ENCODE measurements at regions not wholly inside any gene's neighbourhood (a gene's known extent, or its start where the extent isn't known, plus 50 kb on each side); places are given as distances from the start of the nearest gene placed in this dataset.

- intact Hi-C loops (cut with micrococcal nuclease), result no loop called here
- ATAC-seq, result no peak
- no peak for DNase-seq
Measured at GRCh38 chr12:85657836-85658630, 178.2 kb downstream of the RASSF9 start.

- no peak for ATAC-seq
- intact Hi-C loops (cut with micrococcal nuclease), result no loop called here
- no peak for DNase-seq
Measured at GRCh38 chr12:85659754-85660530, 176.3 kb downstream of the RASSF9 start.

- no peak for DNase-seq
- intact Hi-C loops (cut with micrococcal nuclease), result no loop called here
- ATAC-seq, result no peak
Measured at GRCh38 chr12:85661461-85662206, 174.6 kb downstream of the RASSF9 start.

- ATAC-seq (no peak), DNase-seq (no peak)
- intact Hi-C loops (cut with micrococcal nuclease), result no loop called here
Measured at GRCh38 chr12:85662207-85662602, 174.0 kb downstream of the RASSF9 start.

- DNase-seq (no peak), ATAC-seq (no peak)
- intact Hi-C loops (cut with micrococcal nuclease), result no loop called here
Measured at GRCh38 chr12:85663631-85664030, 172.6 kb downstream of the RASSF9 start.

- intact Hi-C loops (cut with micrococcal nuclease), result no loop called here
- no peak for DNase-seq
Measured at GRCh38 chr12:85664429-85664828, 171.8 kb downstream of the RASSF9 start.

GRCh38 chr12:85669911-85670310 lies 166.3 kb downstream of the RASSF9 start:
- ATAC-seq, result no peak
- DNase-seq, result no peak
- intact Hi-C loops (cut with micrococcal nuclease), result no loop called here

More at GRCh38 chr12:85664429-85664828, 171.8 kb downstream of the RASSF9 start:
- no peak for ATAC-seq

GRCh38 chr12:85672436-85672835 lies 163.8 kb downstream of the RASSF9 start:
- DNase-seq (no peak), ATAC-seq (no peak)
- intact Hi-C loops (cut with micrococcal nuclease), result no loop called here

- intact Hi-C loops (cut with micrococcal nuclease), result no loop called here
- DNase-seq (no peak), ATAC-seq (no peak)
Measured at GRCh38 chr12:85673921-85674420, 162.2 kb downstream of the RASSF9 start.

GRCh38 chr12:85676816-85677749 lies 159.1 kb downstream of the RASSF9 start:
- DNase-seq, result no peak
- ATAC-seq, result no peak
- intact Hi-C loops (cut with micrococcal nuclease), result no loop called here

- intact Hi-C loops (cut with micrococcal nuclease), result no loop called here
- ATAC-seq, result no peak
- DNase-seq, result no peak
Measured at GRCh38 chr12:85679296-85679695, 156.9 kb downstream of the RASSF9 start.

- DNase-seq, result no peak
- intact Hi-C loops (cut with micrococcal nuclease), result no loop called here
- no peak for ATAC-seq
Measured at GRCh38 chr12:85680881-85681280, 155.3 kb downstream of the RASSF9 start.

- intact Hi-C loops (cut with micrococcal nuclease), result no loop called here
- ATAC-seq (no peak), DNase-seq (no peak)
Measured at GRCh38 chr12:85681333-85681732, 154.9 kb downstream of the RASSF9 start.

GRCh38 chr12:85683051-85683450 lies 153.2 kb downstream of the RASSF9 start:
- no peak for ATAC-seq
- intact Hi-C loops (cut with micrococcal nuclease), result no loop called here
- no peak for DNase-seq

GRCh38 chr12:85688837-85689236 lies 147.4 kb downstream of the RASSF9 start:
- ATAC-seq (no peak), DNase-seq (no peak)
- intact Hi-C loops (cut with micrococcal nuclease), result no loop called here

GRCh38 chr12:85690146-85690545 lies 146.1 kb downstream of the RASSF9 start:
- no peak for DNase-seq
- intact Hi-C loops (cut with micrococcal nuclease), result no loop called here
- ATAC-seq, result no peak

GRCh38 chr12:85693093-85693665 lies 143.0 kb downstream of the RASSF9 start:
- ATAC-seq, result no peak
- intact Hi-C loops (cut with micrococcal nuclease), result no loop called here
- DNase-seq, result no peak

GRCh38 chr12:85695097-85695715 lies 141.0 kb downstream of the RASSF9 start:
- intact Hi-C loops (cut with micrococcal nuclease), result no loop called here

More at GRCh38 chr12:85695097-85695715, 141.0 kb downstream of the RASSF9 start:
- DNase-seq (no peak), ATAC-seq (no peak)
